ENCODE measurements at regions not wholly inside any gene's neighbourhood (a gene's known extent, or its start where the extent isn't known, plus 50 kb on each side); places are given as distances from the start of the nearest gene placed in this dataset.

DNA sequence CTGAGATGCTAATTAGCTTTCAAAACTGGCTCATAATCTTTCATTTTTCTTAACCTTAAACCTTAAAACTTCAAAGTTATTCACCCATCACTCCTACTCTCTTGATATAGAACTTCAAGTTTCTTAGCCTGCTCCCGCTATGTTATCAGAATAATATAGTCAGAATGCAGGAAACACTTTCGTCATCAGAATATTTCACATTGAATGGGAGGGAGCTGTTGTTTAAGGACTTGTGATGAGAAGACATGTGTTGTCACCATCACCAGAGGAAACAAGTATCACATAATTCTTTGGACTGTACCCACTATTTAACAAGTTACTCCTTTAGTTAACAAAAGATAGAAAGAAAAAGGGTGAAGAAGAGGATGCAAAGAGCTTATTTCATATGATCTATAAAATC is 65.0 kb upstream of the FNDC3A start:
- TF ChIP-seq, protein P1, sequence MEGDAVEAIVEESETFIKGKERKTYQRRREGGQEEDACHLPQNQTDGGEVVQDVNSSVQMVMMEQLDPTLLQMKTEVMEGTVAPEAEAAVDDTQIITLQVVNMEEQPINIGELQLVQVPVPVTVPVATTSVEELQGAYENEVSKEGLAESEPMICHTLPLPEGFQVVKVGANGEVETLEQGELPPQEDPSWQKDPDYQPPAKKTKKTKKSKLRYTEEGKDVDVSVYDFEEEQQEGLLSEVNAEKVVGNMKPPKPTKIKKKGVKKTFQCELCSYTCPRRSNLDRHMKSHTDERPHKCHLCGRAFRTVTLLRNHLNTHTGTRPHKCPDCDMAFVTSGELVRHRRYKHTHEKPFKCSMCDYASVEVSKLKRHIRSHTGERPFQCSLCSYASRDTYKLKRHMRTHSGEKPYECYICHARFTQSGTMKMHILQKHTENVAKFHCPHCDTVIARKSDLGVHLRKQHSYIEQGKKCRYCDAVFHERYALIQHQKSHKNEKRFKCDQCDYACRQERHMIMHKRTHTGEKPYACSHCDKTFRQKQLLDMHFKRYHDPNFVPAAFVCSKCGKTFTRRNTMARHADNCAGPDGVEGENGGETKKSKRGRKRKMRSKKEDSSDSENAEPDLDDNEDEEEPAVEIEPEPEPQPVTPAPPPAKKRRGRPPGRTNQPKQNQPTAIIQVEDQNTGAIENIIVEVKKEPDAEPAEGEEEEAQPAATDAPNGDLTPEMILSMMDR (IDR thresholded peaks at IDR 0.05), result no peak
- TF ChIP-seq POLR2A (IDR thresholded peaks at IDR 0.05), result no peak

All from right lobe of liver (tissue), 4 donors.